ENCODE measurements at regions not wholly inside any gene's neighbourhood (a gene's known extent, or its start where the extent isn't known, plus 50 kb on each side); places are given as distances from the start of the nearest gene placed in this dataset.

DNA sequence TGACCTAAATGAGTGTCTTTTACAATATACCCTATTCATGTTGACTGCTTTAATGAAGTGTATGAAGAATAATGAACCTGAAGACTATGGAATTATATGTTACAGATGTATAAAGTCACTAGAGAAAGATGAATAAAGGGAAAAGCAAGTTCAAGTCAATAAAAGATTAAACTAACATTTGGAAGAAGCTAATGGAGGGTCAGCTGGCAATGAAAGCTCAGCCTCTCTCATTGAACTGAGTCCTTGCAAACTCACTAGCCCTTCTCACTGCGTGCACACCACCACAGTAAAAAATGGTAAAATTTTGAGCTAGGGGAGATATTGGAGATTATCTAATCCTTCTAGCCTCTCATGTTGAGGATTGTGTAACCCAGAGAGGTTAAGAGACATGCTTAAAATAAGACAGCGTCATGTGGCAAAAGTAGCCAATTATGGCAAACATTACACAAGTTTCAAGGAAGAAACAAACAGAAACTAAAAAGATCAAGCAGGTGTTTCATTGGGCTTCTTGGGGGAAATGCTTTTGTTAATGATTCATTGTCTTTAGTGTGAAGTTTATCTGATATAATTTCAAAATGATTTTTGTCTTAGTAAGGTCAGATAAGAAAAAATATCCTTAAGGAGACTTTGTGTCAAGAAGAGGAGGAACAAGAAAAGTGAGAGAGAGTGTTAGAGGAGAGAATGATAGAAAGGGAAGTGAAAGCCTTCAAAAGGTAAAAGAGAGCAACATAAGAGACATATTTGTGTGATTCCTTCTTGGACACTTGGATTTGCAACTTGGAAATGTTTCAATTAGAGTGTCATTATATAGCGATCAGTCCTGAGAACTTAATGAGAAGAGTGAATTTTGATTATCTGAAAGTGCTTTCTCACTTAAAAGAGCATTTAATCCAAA is 893.7 kb upstream of the FAM98A start:
- no peak for DNase-seq

GRCh38 chr2:34486965-34487364 is 887.9 kb upstream of the FAM98A start:
- DNase-seq = no peak

GRCh38 chr2:34481542-34481941 is 882.4 kb upstream of the FAM98A start:
- DNase-seq = no peak

GRCh38 chr2:34480366-34480765 is 881.3 kb upstream of the FAM98A start:
- DNase-seq = no peak

DNA sequence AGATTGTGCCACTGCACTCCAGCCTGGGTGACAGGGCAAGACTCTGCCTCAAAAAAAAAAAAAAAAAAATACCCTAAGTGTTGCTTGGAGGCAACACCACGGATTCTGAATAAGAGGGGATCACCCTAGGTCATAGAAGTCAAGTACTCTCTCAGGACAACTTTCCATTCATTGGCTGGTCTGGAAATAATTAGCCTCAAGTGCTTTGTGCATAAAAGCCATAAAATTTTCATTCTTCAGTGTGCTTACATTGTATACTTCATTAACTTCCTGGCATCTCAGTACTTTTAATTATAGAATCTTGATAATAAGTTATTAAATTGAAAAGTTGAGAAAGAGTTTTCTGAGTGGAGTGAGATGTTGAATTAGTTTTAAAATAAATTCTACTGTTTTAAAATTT is 876.1 kb upstream of the FAM98A start:
- no peak for DNase-seq

- DNase-seq = no peak
Measured at GRCh38 chr2:34474646-34475045, 875.5 kb upstream of the FAM98A start.

GRCh38 chr2:34447097-34447496 is 848.0 kb upstream of the FAM98A start:
- no peak for DNase-seq

DNA sequence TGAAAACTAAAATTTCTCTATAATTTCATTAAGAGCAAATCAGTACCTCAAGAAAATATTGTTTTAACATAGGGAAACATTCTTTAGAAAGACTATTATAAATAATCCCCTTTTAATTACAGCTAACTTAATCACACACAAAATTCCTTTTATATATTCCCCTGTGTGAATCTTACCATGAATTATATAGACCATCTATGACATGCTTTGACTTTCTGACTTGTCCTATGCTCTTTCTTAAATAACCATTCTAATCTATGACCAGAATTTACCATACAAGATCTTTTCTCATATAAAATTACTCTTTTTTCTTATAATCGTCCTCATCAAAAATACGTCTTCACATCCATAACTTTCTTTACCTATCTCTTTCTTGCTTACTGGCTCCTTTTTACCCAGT is 824.2 kb upstream of the FAM98A start:
- no peak for DNase-seq

GRCh38 chr2:34419856-34420255 is 820.8 kb upstream of the FAM98A start:
- no peak for DNase-seq

- DNase-seq = no peak
Measured at GRCh38 chr2:34416856-34417255, 817.8 kb upstream of the FAM98A start.

- no peak for DNase-seq
Measured at GRCh38 chr2:34414856-34415255, 815.8 kb upstream of the FAM98A start.

DNA sequence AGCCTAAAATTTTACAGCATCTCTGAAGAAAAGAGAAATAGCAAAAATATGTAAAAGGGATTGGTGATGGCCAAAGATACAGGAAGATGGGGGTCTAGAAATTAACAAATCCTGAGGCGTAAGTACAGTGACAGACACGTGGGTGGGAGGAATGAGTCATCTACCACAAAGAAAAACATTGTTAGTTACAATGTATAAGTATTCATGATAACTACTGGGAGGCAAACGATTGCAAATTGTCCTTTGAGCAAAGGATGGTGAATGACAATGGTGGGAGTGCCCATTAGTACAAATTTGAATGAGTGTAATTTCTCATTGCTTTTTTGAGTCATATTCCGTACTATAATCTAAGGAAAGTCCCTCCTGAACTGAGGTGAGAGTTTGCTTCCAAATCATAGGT is 809.0 kb upstream of the FAM98A start:
- no peak for DNase-seq

DNA sequence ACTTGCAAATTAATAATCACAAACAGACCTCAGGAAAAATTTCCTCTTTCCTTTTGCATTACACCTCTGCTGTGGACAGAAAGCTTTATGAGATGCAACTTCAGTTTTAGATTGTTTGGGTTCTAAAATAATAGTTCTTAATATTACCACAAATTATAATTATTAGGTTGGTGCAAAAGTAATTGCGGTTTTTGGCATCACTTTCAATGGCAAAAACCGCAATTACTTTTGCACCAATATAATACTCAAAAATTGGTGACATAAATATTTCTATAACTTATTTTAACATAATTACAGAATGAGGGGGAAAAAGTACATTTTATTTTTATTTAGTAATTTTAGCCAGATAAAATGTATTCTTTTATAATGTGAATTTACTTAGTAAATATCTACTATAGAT is 804.4 kb upstream of the FAM98A start:
- no peak for DNase-seq

DNA sequence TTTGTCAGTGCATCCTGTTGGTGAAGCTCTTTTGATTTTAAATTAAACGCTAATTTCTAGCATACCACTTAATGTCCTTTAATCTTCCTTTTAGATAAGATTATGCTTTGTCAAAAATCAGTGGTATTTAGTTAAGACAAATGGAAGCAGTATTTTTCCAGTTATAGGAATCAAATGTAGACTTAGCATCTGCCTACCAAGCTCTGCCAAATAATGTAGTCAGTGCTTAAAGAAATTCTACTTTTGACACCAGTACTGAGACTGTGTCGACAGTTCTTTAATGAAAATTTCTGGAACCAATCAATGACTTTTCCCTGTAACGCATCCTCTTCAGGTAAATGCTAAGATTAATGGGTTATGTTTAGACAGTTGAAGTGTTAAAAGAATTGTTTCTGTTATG is 803.3 kb upstream of the FAM98A start:
- DNase-seq = no peak

DNA sequence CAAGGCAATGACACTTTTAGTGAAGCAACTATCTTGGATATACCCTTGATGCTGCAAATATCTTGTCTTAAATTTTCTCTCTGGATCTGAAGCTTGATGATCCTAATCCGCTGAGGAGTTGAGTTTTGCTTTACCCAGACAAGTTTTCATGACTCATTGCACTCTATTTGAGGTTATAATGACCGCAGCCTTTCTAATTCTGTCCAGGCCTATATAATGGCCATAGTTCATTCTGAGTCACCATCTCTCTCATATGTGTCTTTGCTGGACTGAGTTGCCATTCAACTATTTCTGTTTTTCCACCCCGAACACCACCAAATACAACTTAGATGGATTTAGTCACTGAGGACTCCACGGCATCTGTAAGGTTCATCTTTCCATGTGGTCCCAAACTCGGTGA is 802.1 kb upstream of the FAM98A start:
- DNase-seq = no peak

GRCh38 chr2:34388446-34388845 is 789.3 kb upstream of the FAM98A start:
- DNase-seq = no peak

GRCh38 chr2:34387536-34387935 is 788.4 kb upstream of the FAM98A start:
- no peak for DNase-seq

GRCh38 chr2:34379586-34379985 is 780.5 kb upstream of the FAM98A start:
- DNase-seq = no peak

DNA sequence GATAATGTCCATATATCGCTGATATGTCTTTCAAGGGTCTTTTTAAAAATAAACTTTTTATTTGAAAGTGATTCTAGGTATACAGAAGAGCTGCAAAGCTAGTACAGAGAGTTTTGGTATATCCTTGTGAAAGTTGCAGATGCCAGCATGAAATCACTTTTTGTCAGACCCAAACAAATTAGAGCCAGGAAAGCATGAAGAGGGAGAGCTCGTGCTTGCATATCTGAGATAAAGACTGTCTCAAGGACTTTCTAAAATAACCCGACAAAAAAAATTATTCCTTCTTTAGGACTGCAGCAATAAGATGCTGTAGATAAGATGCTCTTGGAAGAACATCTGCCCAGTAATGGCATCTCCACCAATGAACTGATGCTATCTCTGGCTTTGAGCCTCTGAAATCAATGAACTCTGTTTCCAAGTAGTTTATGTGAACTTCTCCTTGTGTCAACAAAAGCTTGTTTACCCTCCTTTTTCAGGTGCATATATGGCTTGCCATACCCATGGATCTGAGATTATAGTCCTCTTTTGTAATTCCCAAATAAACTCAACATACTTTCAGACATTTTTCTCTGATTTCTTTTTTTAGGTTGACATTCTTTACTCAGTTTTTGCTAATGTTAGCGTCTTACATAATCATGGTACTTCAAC is 774.6 kb upstream of the FAM98A start:
- no peak for DNase-seq

DNA sequence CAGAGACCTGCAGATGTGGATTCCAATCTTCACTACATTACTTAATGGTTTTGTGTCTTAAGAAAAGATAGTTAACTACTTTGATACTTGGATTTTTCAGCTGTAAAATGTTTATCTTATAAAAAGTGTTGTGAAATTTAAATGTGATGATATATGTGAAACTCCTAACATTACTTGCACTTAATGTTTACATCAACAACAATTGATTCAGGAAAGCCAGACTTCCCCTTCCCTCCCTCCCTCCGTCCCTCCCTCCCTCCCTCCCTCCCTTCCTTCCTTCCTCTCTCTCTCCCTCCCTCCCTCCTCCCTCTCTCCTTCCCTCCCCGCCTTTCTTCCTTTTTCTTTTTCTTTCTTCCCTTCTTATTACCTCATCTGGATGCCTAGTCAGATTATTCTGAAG is 773.9 kb upstream of the FAM98A start:
- DNase-seq = no peak

GRCh38 chr2:34371711-34372110 is 772.6 kb upstream of the FAM98A start:
- no peak for DNase-seq

GRCh38 chr2:34368304-34368703 is 769.2 kb upstream of the FAM98A start:
- DNase-seq = no peak

- DNase-seq = no peak
Measured at GRCh38 chr2:34365932-34366331, 766.8 kb upstream of the FAM98A start.

DNA sequence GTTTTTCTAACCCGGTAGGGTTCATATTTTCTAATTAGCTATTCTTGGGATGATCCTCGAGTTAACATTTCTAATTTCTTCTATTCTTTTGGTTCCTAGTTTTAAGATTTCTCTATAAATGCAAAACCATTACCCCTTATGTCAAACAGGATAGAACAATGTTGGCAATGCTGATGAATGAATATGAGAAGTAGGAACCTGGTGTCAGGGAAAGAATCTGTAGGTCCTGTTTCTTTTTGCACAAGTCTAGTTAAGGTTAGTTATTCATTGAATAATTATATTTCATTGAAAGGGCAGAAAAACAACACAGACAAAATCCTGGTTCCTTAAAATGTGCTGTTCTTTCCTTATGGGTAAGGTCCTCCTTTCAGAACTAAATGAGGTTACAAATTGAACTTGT is 766.4 kb upstream of the FAM98A start:
- DNase-seq = no peak

All from CD4-positive, alpha-beta T cell treated with Interleukin-17A for 1 hour (primary cell).